ENCODE measurements at regions not wholly inside any gene's neighbourhood (a gene's known extent, or its start where the extent isn't known, plus 50 kb on each side); places are given as distances from the start of the nearest gene placed in this dataset.

DNA sequence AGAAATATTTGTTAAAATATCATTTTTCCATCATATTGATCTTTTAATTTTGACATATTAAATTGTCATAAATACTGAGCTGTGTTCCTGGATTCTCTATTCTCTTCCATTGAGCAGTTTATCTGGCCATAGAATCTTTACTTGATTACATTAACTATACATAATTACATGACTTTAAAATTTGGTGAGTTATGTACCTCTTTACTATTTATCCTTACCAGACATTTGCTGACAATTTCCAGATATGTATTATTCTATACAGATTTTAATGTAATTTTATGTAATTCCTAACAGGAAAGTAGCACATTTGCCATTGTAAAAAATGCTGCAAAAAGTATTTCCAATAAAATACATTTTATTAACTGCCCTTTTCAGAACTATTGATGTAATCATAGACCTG lies 770.3 kb downstream of the KCTD16 start:
- Mint-ChIP-seq H3K4me1 (no peaks in the 10 kb centered on the region), H3K36me3 (no peaks in the 10 kb centered on the region), H3K27ac (no peak overlapping the region), H3K27me3 (no peaks in the 10 kb centered on the region), H3K9me3 (peaks cover 5% of the 10 kb centered on the region), H3K4me3 (no peak overlapping the region)

- H3K9me3 Mint-ChIP-seq, result no peaks in the 10 kb centered on the region
- H3K4me1 Mint-ChIP-seq, result no peaks in the 10 kb centered on the region
- no peak overlapping the region for H3K27ac Mint-ChIP-seq
- H3K4me3 Mint-ChIP-seq, result no peak overlapping the region
- no peaks in the 10 kb centered on the region for H3K36me3 Mint-ChIP-seq
- no peaks in the 10 kb centered on the region for H3K27me3 Mint-ChIP-seq
Observed at GRCh38 chr5:144918371-144918770, 747.7 kb downstream of the KCTD16 start.

GRCh38 chr5:144915452-144915851 lies 744.8 kb downstream of the KCTD16 start:
- Mint-ChIP-seq H3K27ac (no peak overlapping the region), H3K4me1 (no peaks in the 10 kb centered on the region), H3K27me3 (no peaks in the 10 kb centered on the region), H3K4me3 (no peak overlapping the region), H3K36me3 (no peaks in the 10 kb centered on the region), H3K9me3 (no peaks in the 10 kb centered on the region)

DNA sequence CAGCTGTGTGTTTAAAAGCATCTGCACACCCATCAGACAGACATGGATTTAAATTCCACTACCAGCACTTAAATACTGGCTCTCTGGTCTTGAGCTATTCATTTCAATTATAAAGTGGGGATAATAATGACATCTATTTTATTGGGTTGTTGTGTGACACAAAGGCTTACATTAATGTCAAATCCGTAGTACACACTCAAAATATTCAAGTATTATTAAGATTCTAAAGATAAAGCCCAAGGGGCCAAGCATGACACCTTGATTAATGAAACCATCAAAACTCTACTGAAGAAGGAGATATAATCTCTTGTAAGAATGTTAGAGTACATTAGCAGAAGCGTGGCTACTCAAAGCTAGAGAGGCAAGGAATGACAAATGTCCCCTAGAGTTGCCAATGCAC lies 743.0 kb downstream of the KCTD16 start:
- no peaks in the 10 kb centered on the region for H3K36me3 Mint-ChIP-seq
- no peak overlapping the region for H3K4me3 Mint-ChIP-seq
- no peaks in the 10 kb centered on the region for H3K9me3 Mint-ChIP-seq
- H3K4me1 Mint-ChIP-seq, result no peaks in the 10 kb centered on the region
- H3K27me3 Mint-ChIP-seq, result no peaks in the 10 kb centered on the region
- no peak overlapping the region for H3K27ac Mint-ChIP-seq

GRCh38 chr5:144896473-144896872 lies 725.8 kb downstream of the KCTD16 start:
- Mint-ChIP-seq H3K27me3 (no peaks in the 10 kb centered on the region), H3K27ac (no peak overlapping the region), H3K36me3 (no peaks in the 10 kb centered on the region), H3K4me1 (no peaks in the 10 kb centered on the region), H3K4me3 (no peak overlapping the region), H3K9me3 (peaks cover 5% of the 10 kb centered on the region)

GRCh38 chr5:144886668-144887067 lies 716.0 kb downstream of the KCTD16 start:
- H3K9me3 Mint-ChIP-seq, result peaks cover 7% of the 10 kb centered on the region
- H3K36me3 Mint-ChIP-seq, result no peaks in the 10 kb centered on the region
- H3K4me1 Mint-ChIP-seq, result no peaks in the 10 kb centered on the region
- H3K27ac Mint-ChIP-seq, result no peak overlapping the region
- H3K27me3 Mint-ChIP-seq, result no peaks in the 10 kb centered on the region
- H3K4me3 Mint-ChIP-seq, result no peak overlapping the region

- Mint-ChIP-seq H3K27ac (no peak overlapping the region), H3K4me1 (no peaks in the 10 kb centered on the region), H3K36me3 (no peaks in the 10 kb centered on the region), H3K27me3 (no peaks in the 10 kb centered on the region), H3K9me3 (peaks cover 3% of the 10 kb centered on the region), H3K4me3 (no peak overlapping the region)
Observed at GRCh38 chr5:144882739-144883283, 712.1 kb downstream of the KCTD16 start.

GRCh38 chr5:144880513-144880912 lies 709.8 kb downstream of the KCTD16 start:
- H3K9me3 Mint-ChIP-seq, result peaks cover 3% of the 10 kb centered on the region
- no peaks in the 10 kb centered on the region for H3K36me3 Mint-ChIP-seq
- H3K4me3 Mint-ChIP-seq, result no peak overlapping the region
- H3K4me1 Mint-ChIP-seq, result no peaks in the 10 kb centered on the region
- no peaks in the 10 kb centered on the region for H3K27me3 Mint-ChIP-seq
- no peak overlapping the region for H3K27ac Mint-ChIP-seq

DNA sequence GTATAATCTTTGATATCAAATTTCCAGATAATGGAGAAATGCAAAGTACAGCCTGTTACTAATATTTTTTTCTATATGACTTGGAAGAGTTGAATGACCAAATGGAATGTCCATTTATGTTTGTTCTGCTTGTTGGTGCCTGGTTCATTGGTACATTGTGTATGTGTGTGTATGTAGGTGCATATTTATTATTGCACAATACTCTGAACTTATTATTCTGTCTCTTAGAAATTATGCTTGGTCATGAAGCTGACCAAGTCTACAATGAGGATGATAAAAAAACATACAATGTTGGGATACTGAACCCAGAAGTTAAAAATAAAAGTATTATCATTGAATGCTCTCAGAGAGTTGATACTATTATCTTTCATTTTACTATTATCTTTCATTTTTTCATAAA lies 706.3 kb downstream of the KCTD16 start:
- H3K4me3 Mint-ChIP-seq, result no peak overlapping the region
- no peaks in the 10 kb centered on the region for H3K4me1 Mint-ChIP-seq
- H3K36me3 Mint-ChIP-seq, result no peaks in the 10 kb centered on the region
- no peaks in the 10 kb centered on the region for H3K27me3 Mint-ChIP-seq
- H3K9me3 Mint-ChIP-seq, result no peaks in the 10 kb centered on the region
- no peak overlapping the region for H3K27ac Mint-ChIP-seq

DNA sequence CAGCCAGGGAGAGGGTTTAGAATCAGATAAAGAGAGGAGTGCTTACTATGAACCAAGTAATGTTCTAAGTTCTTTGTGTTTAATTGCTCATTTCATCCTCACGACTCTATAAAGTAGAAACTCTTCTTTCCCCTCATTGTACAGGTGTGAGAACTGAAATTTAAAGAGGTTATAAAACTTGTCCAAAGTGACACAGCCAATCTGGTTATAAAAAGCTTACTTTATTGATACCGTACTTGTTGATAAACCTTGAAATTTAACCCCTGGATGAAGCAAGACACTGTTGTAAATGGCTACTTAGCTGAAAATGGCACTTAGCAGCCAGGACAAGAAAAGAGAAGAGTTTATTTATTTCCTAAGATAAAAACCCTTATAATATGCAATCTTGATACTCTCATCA lies 702.4 kb downstream of the KCTD16 start:
- Mint-ChIP-seq H3K27ac (no peak overlapping the region), H3K36me3 (no peaks in the 10 kb centered on the region), H3K4me3 (no peak overlapping the region), H3K9me3 (no peaks in the 10 kb centered on the region), H3K27me3 (no peaks in the 10 kb centered on the region), H3K4me1 (no peaks in the 10 kb centered on the region)

DNA sequence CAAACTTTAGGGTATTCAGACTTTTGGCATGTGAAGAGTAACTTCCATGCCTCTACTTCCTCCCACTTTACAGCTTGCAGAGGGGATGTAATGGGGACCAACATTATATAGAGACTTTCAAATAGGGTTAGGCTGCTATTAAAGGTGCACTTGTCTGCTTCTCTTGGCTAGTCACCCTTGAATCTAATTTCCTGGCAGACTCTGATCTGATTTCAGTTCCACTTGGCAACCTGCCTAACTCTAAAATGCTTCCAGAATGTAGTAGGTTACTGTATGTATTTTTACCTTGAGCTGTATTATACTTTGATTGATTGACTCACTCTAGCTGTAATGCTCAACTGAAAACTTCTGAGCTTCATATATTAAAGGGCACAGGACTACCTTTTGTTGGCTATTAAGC lies 693.4 kb downstream of the KCTD16 start:
- no peaks in the 10 kb centered on the region for H3K27me3 Mint-ChIP-seq
- no peak overlapping the region for H3K4me3 Mint-ChIP-seq
- no peak overlapping the region for H3K27ac Mint-ChIP-seq
- no peaks in the 10 kb centered on the region for H3K36me3 Mint-ChIP-seq
- H3K9me3 Mint-ChIP-seq, result no peaks in the 10 kb centered on the region
- no peaks in the 10 kb centered on the region for H3K4me1 Mint-ChIP-seq

GRCh38 chr5:144857454-144857853 lies 686.8 kb downstream of the KCTD16 start:
- H3K36me3 Mint-ChIP-seq, result no peaks in the 10 kb centered on the region
- no peak overlapping the region for H3K27ac Mint-ChIP-seq
- H3K9me3 Mint-ChIP-seq, result no peaks in the 10 kb centered on the region
- H3K27me3 Mint-ChIP-seq, result no peaks in the 10 kb centered on the region
- H3K4me3 Mint-ChIP-seq, result no peak overlapping the region
- H3K4me1 Mint-ChIP-seq, result no peaks in the 10 kb centered on the region

GRCh38 chr5:144844086-144844485 lies 673.4 kb downstream of the KCTD16 start:
- Mint-ChIP-seq H3K36me3 (no peaks in the 10 kb centered on the region), H3K4me3 (no peak overlapping the region), H3K27ac (no peak overlapping the region), H3K9me3 (no peaks in the 10 kb centered on the region), H3K27me3 (no peaks in the 10 kb centered on the region), H3K4me1 (no peaks in the 10 kb centered on the region)

DNA sequence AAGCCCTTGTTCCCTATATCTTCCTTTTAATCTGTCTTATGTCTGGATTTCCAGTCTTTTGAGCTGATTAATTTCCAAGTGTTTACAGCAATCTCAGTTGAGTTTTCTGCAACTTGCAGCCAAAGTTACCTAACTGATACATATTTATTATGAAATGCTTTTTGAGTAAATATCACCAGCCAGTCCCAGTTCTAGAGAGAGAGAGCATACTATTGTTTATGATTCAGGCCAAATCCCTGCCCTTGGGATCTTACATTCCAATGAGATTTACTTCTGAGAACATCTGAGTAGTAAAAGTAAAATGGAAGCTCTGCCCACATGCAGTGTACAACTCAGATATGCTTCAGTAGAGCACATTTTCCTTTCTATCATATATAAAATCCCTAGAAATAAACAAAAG lies 661.7 kb downstream of the KCTD16 start:
- H3K4me1 Mint-ChIP-seq, result no peaks in the 10 kb centered on the region

DNA sequence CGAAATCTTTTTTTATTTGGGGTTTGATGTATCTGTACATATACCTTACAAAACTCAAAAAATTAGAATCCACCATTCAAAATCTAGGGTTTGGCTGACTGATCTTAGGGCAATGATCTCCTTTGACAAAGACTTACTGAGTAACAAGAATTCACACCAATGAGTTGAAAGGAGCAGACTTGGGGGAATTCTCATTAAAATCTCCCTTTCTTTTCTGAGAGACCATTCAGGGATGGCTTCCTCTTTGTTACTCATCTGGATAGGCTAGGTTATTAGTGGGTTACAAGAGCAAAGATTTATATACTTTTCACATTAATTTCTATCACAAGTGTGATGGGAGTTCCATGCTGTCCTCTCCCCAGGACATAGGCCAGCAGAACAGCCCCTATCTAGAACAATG lies 661.0 kb downstream of the KCTD16 start:
- H3K27ac Mint-ChIP-seq, result no peak overlapping the region
- H3K4me1 Mint-ChIP-seq, result no peaks in the 10 kb centered on the region
- H3K9me3 Mint-ChIP-seq, result no peaks in the 10 kb centered on the region
- no peak overlapping the region for H3K4me3 Mint-ChIP-seq
- H3K27me3 Mint-ChIP-seq, result no peaks in the 10 kb centered on the region
- H3K36me3 Mint-ChIP-seq, result no peaks in the 10 kb centered on the region

More for the DNA sequence above, 661.7 kb downstream of the KCTD16 start:
- Mint-ChIP-seq H3K27ac (no peak overlapping the region), H3K9me3 (no peaks in the 10 kb centered on the region), H3K27me3 (no peaks in the 10 kb centered on the region), H3K4me3 (no peak overlapping the region), H3K36me3 (no peaks in the 10 kb centered on the region)

GRCh38 chr5:144822503-144822902 lies 651.8 kb downstream of the KCTD16 start:
- H3K4me1 Mint-ChIP-seq, result no peaks in the 10 kb centered on the region
- no peaks in the 10 kb centered on the region for H3K27me3 Mint-ChIP-seq
- peaks cover 9% of the 10 kb centered on the region for H3K9me3 Mint-ChIP-seq
- no peak overlapping the region for H3K4me3 Mint-ChIP-seq
- no peaks in the 10 kb centered on the region for H3K36me3 Mint-ChIP-seq
- H3K27ac Mint-ChIP-seq, result no peak overlapping the region

DNA sequence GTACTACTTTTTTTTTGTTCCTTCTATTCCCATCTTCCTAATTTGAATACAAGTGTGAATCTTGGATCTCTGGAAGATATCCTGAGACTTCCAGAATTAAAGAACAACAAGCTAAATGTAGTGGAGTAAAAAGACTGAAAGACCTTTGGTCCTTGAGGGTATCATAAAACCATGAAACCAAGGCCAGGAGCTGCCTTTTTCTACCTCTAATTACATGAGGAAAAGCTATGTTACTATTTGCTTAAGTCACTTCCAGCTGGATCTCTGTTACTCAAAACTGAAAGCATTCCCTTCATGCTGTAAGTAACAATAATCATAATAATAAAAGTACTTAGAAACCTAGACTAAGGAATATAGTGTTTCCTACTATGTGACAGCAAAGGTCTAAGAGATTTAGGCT lies 649.6 kb downstream of the KCTD16 start:
- no peaks in the 10 kb centered on the region for H3K27me3 Mint-ChIP-seq
- no peaks in the 10 kb centered on the region for H3K4me1 Mint-ChIP-seq
- no peak overlapping the region for H3K27ac Mint-ChIP-seq
- H3K9me3 Mint-ChIP-seq, result peaks cover 12% of the 10 kb centered on the region
- H3K4me3 Mint-ChIP-seq, result no peak overlapping the region
- no peaks in the 10 kb centered on the region for H3K36me3 Mint-ChIP-seq
